ENCODE measurements at regions not wholly inside any gene's neighbourhood (a gene's known extent, or its start where the extent isn't known, plus 50 kb on each side); places are given as distances from the start of the nearest gene placed in this dataset.
"Not testable (repeated sequence)": the region's sequence is repeated elsewhere in the genome, so short reads cannot be mapped to it uniquely, and the experiment has no call there.

GRCh38 chr12:131388164-131389053 lies 322.5 kb upstream of the SFSWAP start:
- TF ChIP-seq, protein P1, sequence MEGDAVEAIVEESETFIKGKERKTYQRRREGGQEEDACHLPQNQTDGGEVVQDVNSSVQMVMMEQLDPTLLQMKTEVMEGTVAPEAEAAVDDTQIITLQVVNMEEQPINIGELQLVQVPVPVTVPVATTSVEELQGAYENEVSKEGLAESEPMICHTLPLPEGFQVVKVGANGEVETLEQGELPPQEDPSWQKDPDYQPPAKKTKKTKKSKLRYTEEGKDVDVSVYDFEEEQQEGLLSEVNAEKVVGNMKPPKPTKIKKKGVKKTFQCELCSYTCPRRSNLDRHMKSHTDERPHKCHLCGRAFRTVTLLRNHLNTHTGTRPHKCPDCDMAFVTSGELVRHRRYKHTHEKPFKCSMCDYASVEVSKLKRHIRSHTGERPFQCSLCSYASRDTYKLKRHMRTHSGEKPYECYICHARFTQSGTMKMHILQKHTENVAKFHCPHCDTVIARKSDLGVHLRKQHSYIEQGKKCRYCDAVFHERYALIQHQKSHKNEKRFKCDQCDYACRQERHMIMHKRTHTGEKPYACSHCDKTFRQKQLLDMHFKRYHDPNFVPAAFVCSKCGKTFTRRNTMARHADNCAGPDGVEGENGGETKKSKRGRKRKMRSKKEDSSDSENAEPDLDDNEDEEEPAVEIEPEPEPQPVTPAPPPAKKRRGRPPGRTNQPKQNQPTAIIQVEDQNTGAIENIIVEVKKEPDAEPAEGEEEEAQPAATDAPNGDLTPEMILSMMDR (conservative IDR thresholded peaks at IDR 0.05): not testable (repeated sequence)
- not testable (repeated sequence) for TF ChIP-seq ZFX (IDR thresholded peaks at IDR 0.05)
